Activated CD8-positive, alpha-beta memory T cell treated with anti-CD3 and anti-CD28 coated beads for 36 hours (primary cell): ENCODE measurements at regions not wholly inside any gene's neighbourhood (a gene's known extent, or its start where the extent isn't known, plus 50 kb on each side); places are given as distances from the start of the nearest gene placed in this dataset.

ENCODE experiments used
- CTCF ChIA-PET: fragments of 350-600 bp; sonication (Branson Sonifier 250); formaldehyde crosslinking; loops from one replicate; lab custom pipeline; 2021; ENCODE audit warnings: antibody characterized with exemption; lab: Charles Lee
- POLR2A ChIA-PET: fragments of 350-600 bp; sonication (Branson Sonifier 250); formaldehyde crosslinking; loops from one replicate; lab custom pipeline; 2021; ENCODE audit warnings: antibody characterized with exemption; lab: Charles Lee

- ChIA-PET POLR2A (no interaction called here), CTCF (no interaction called here)
Measured at GRCh38 chr11:92505689-92506088, 281.1 kb downstream of the FAT3 start.

- ChIA-PET CTCF (no interaction called here), POLR2A (no interaction called here)
Measured at GRCh38 chr11:92506809-92507336, 282.3 kb downstream of the FAT3 start.

DNA sequence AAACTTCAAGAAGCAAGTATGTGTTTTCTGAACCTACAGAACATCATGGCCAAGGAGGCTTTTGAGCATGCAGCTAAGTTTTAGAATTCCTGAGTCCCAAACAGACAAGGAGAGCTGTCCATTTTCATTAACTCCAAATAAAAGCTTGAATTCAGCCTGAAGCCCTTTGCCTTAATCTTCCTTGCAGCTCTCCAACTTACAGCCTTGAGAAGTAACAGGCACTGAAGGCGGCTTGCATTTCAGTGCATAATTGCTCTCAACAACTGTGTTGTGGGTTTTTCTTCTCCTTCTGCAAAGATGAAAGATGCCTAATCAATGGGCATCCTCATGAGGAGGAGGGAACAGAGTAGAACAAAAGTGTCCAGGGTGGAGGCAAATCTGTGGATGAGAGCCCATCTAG lies 286.0 kb downstream of the FAT3 start:
- CTCF ChIA-PET, result no interaction called here
- POLR2A ChIA-PET, result no interaction called here

DNA sequence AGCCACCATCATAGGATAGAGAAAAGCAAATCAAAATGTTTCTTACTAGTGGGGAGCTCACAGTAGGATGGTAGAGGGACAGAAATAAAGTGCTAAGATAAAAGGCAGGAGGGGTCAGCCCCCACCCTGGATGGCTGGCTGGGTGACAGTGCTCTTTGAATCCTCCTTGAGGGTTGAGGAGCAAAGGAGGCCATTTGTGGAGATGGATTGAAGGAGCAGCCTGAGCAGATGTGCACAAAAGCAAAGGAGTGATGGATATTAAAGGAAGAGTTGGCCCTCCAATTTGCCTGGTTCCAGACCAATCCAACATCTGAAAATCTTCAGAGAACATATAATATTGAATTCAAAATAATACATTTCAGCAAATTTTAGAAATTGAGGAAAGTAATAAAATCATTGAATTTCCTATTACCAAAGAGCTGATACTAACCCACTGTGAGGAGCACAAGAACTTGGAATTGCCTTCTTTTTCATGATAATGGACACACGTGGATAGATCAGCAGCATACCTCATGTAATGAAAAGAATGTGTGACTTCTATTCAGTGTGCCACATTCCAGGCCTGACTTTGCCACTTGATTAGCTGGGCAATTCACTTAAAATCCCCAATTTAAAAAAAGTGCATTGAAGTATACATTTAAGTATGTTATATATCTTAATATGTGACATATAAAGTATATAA lies 287.0 kb downstream of the FAT3 start:
- POLR2A ChIA-PET, result no interaction called here
- CTCF ChIA-PET, result no interaction called here

DNA sequence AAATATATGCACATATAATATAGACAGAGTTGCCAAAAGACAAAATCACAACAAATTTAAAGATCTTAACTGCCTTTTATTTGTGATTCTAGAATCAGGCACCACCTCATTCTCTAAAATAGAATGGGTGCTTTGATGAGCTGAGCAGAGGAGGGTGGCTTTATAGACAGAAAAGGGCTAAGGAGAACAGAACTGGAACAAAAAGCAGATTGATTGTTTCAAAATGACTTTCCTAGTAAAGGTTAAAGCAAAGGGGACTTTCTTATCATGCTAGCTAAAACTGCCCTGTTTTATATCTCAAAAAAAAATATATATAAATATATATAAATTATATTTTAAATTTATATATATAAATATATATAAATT lies 287.6 kb downstream of the FAT3 start:
- CTCF ChIA-PET, result no interaction called here
- POLR2A ChIA-PET, result no interaction called here

DNA sequence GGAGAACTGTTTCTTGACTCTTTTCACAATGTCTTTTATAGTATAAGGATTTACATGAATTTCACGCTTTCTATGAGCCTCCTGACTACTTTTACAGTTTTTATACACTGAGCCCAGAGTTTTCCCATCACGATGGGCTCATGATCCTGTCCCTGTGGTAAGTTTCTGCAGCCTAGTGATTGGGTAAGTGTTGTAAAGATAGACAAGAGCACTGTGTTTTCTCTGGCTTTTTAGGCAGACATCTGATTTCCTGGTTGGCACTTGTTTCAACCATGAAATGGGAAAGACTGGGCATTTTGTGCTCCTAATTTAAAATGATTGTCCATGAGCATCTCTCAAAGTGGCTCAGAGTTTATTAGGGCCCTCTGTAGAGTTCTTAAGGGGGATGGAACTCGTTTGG lies 299.0 kb downstream of the FAT3 start:
- CTCF ChIA-PET, result no interaction called here

DNA sequence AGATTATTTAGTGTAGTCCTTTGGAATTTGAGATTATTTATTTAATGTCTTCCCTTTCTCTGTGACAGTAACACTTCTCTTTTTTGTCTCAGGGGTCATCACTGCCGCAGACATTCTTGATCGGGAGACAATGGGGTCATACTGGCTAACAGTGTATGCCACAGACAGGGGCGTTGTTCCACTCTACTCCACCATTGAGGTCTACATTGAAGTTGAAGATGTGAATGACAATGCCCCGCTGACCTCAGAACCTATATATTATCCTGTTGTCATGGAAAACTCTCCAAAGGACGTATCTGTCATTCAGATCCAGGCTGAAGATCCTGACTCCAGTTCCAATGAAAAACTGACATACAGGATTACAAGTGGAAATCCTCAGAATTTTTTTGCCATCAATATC lies 299.9 kb downstream of the FAT3 start:
- POLR2A ChIA-PET, result no interaction called here
- CTCF ChIA-PET, result no interaction called here

More for the DNA sequence above, 299.0 kb downstream of the FAT3 start:
- POLR2A ChIA-PET, result no interaction called here

DNA sequence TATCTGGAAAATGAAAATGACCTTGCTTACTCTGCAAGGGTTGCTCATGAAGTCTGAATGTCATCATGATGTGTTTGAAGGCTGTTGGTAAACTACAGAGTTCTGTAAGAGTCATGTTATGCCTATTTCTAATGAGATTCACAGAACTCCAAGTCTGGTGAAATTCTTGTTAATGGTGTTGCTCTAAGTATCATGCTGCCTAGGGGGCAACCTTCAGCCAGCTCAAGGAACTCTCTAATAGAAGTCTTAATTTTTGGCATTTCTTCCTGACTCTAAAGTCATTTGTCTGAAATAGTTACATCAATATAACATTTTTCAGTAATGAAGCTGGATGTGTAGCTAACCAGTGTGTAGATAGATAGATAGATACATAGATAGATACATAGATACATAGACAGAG lies 302.8 kb downstream of the FAT3 start:
- POLR2A ChIA-PET, result no interaction called here

GRCh38 chr11:92528001-92528400 lies 303.4 kb downstream of the FAT3 start:
- CTCF ChIA-PET, result no interaction called here
- POLR2A ChIA-PET, result no interaction called here

More for the DNA sequence above, 302.8 kb downstream of the FAT3 start:
- CTCF ChIA-PET, result no interaction called here

- POLR2A ChIA-PET, result no interaction called here
- CTCF ChIA-PET, result no interaction called here
Measured at GRCh38 chr11:92531065-92531739, 306.6 kb downstream of the FAT3 start.

DNA sequence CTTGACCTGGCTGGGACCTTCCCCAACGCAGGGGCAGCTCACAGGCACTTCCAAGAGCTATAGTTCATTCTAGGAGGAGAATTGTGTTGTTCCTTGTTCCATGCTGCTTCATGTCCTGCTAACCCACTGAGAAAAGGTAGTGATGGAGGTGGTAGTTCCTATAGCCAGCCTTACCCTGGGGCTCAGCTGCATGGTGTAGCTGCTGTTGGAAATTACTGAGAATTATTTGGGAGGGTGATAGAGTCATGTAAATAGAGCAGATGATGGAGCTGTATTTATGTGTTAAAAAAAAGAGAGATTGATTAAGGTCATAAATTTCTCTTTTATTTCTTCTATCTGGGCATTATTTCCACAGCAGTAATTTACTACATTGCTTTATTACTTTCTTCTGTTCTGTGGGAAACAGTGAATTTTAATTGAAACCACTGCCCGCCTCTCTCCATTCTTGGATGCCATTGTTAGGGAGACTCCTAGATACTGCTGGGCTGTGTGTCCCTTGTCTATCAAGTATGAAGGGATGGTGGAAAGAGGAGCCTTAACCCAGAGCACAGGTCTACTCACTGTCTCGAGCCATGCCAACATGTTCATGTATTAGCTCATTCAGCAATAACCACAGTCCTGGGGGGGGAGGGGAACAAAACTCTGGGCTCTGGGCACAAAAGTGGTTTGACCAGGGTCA lies 309.2 kb downstream of the FAT3 start:
- ChIA-PET CTCF (no interaction called here), POLR2A (no interaction called here)

- CTCF ChIA-PET, result no interaction called here
- POLR2A ChIA-PET, result no interaction called here
Measured at GRCh38 chr11:92536883-92537282, 312.3 kb downstream of the FAT3 start.

DNA sequence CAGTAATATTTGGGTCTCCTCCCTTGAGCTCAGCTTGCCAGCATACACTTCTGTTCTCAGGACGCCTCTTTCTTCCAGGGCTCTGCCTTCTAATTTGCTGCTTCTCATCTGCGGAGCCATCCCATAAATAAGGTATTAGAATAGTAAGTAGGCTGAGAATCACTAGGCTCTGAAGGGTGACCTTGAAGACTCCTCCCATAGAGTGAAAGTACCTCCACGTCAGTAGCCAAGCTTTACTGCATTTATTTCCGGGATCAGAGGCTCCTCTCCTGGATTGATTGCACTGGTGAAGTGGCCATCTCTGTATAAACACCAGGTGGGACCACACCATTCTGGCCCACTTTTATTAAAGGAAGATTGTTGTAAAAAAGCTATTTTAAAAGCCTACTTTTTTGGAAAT lies 315.5 kb downstream of the FAT3 start:
- CTCF ChIA-PET, result no interaction called here
- POLR2A ChIA-PET, result no interaction called here

DNA sequence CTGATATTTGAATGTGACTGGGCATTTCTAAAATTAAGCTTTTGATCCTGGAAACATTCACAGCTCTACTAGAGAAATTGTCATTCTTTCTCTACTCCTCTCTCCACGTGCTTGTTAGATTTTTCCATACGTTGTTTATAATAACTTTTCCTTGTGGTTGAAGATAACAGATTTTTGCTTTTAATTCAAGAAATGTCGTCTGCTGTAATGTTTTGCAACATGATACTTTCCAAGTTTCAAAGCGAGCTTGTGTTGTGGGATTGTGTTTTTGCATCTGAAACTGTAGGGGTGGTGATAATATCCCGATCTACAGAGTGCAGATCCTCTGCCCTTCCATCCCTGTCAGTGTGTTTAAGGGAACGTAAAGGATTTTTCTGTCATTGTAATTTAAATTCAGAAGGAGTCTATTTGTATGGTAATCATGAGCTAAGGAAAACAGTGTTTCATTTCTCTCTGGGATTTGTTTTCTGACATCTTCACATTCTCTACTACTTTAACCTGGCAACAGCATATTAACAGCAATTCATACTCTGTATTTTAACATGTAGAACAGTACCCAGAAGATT lies 321.4 kb downstream of the FAT3 start:
- ChIA-PET POLR2A (no interaction called here), CTCF (no interaction called here)

GRCh38 chr11:92546603-92547002 lies 322.0 kb downstream of the FAT3 start:
- ChIA-PET POLR2A (no interaction called here), CTCF (no interaction called here)

DNA sequence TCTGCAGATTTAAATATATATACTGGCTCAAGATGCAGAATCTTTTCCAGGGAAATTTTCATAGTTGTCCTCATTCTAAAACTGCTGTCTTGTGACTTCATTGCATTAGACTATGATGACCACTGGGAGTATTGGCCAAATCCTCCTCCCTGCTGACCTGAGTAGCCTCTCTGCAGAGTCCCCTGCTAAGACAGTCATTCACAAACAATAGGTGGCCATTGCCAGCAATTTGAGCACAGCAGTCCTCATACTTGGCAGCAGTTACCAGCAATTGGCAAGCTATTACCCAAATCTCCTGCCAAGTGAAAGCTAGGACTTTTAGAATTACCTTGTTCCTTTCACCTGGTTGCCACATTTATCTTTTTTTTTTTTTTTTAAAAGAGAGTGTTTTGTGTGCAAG lies 325.8 kb downstream of the FAT3 start:
- CTCF ChIA-PET, result no interaction called here
- POLR2A ChIA-PET, result no interaction called here

- POLR2A ChIA-PET, result no interaction called here
- CTCF ChIA-PET, result no interaction called here
Measured at GRCh38 chr11:92550871-92551270, 326.3 kb downstream of the FAT3 start.

DNA sequence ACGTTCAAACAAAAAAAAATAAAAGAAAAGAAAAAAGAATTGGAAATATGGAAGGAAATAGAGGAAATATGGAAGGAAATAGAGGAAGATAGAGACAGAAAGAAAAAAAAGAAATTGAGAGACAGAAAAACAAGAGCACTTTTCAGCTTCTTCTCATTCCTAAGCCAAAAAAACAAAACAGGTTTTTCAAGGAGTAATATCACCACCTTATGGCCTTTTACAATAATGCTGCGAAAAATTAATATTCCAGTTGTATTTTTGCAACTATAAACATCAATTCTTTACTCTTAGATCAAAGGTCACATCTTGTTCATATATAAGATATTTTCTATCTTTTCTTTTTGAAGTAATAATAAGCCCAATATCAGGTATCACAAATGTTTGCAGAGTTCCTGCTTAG lies 328.3 kb downstream of the FAT3 start:
- ChIA-PET POLR2A (no interaction called here), CTCF (no interaction called here)

- CTCF ChIA-PET, result no interaction called here
- POLR2A ChIA-PET, result no interaction called here
Measured at GRCh38 chr11:92554688-92555087, 330.1 kb downstream of the FAT3 start.

GRCh38 chr11:92556431-92556830 lies 331.8 kb downstream of the FAT3 start:
- CTCF ChIA-PET, result no interaction called here
- POLR2A ChIA-PET, result no interaction called here

GRCh38 chr11:92557879-92558278 lies 333.3 kb downstream of the FAT3 start:
- ChIA-PET POLR2A (no interaction called here), CTCF (no interaction called here)
